ENCODE measurements at regions not wholly inside any gene's neighbourhood (a gene's known extent, or its start where the extent isn't known, plus 50 kb on each side); places are given as distances from the start of the nearest gene placed in this dataset.

- Histone ChIP-seq H2AFZ (no peak overlapping the region), H3K4me3 (no peak overlapping the region), H3K4me2 (no peak overlapping the region), H3F3A (ENCODE audit: insufficient read depth, low read depth) (no peaks in the 10 kb centered on the region), H3K36me3 (ENCODE audit: low read depth) (no peaks in the 10 kb centered on the region), H3K9me2 (ENCODE audit: insufficient read depth) (no peaks in the 10 kb centered on the region), H3K27ac (no peak overlapping the region), H3K79me2 (ENCODE audit: low read depth) (no peaks in the 10 kb centered on the region), H3K4me1 (replicated peaks; ENCODE audit: insufficient read depth) (no peaks in the 10 kb centered on the region), H3K27me3 (ENCODE audit: insufficient read depth, low read depth) (peaks cover 15% of the 10 kb centered on the region), H4K20me1 (ENCODE audit: insufficient read depth) (no peaks in the 10 kb centered on the region), H3K9me3 (ENCODE audit: insufficient read depth, low read depth) (no peaks in the 10 kb centered on the region)
- CTCF ChIA-PET = no interaction called here
- no peak for TF ChIP-seq EZH2 (IDR thresholded peaks at IDR 0.05; ENCODE audit: low read depth)
- no peak for TF ChIP-seq CTCF (conservative IDR thresholded peaks at IDR 0.05)
- DNase-seq = no peak
- intact Hi-C loops (cut with micrococcal nuclease; ENCODE audit: unreplicated experiment) = no loop called here
- BruUV-seq (replicated peaks) = no TSS peak
- POLR2A ChIA-PET (ENCODE audit: unreplicated experiment) = no interaction called here
Observed at GRCh38 chr10:35765066-35765527, 123.0 kb upstream of the FZD8 start.

GRCh38 chr10:35762311-35763030 is 120.4 kb upstream of the FZD8 start:
- no peaks in the 10 kb centered on the region for H3F3A ChIP-seq (ENCODE audit: insufficient read depth, low read depth)
- TF ChIP-seq CTCF (conservative IDR thresholded peaks at IDR 0.05) (no peak), EZH2 (IDR thresholded peaks at IDR 0.05; ENCODE audit: low read depth) (no peak)
- H3K27ac ChIP-seq = no peak overlapping the region
- H3K79me2 ChIP-seq (ENCODE audit: low read depth) = no peaks in the 10 kb centered on the region
- no peak overlapping the region for H2AFZ ChIP-seq
- H3K9me2 ChIP-seq (ENCODE audit: insufficient read depth) = no peaks in the 10 kb centered on the region
- H3K27me3 ChIP-seq (ENCODE audit: insufficient read depth, low read depth) = peaks cover 6% of the 10 kb centered on the region
- no peaks in the 10 kb centered on the region for H3K36me3 ChIP-seq (ENCODE audit: low read depth)
- H4K20me1 ChIP-seq (ENCODE audit: insufficient read depth) = no peaks in the 10 kb centered on the region
- POLR2A ChIA-PET (ENCODE audit: unreplicated experiment) = no interaction called here
- intact Hi-C loops (cut with micrococcal nuclease; ENCODE audit: unreplicated experiment) = no loop called here
- H3K4me2 ChIP-seq = no peak overlapping the region
- no peaks in the 10 kb centered on the region for H3K9me3 ChIP-seq (ENCODE audit: insufficient read depth, low read depth)
- no peak for DNase-seq
- CTCF ChIA-PET = no interaction called here
- H3K4me3 ChIP-seq = no peak overlapping the region
- H3K4me1 ChIP-seq (replicated peaks; ENCODE audit: insufficient read depth) = no peaks in the 10 kb centered on the region
- no TSS peak for BruUV-seq (replicated peaks)

GRCh38 chr10:35758076-35758475 is 116.0 kb upstream of the FZD8 start:
- CTCF ChIA-PET = no interaction called here
- H4K20me1 ChIP-seq (ENCODE audit: insufficient read depth) = no peaks in the 10 kb centered on the region

More at GRCh38 chr10:35758076-35758475, 116.0 kb upstream of the FZD8 start:
- no peaks in the 10 kb centered on the region for H3K9me3 ChIP-seq (ENCODE audit: insufficient read depth, low read depth)
- no TSS peak for BruUV-seq (replicated peaks)
- TF ChIP-seq EZH2 (IDR thresholded peaks at IDR 0.05; ENCODE audit: low read depth) (no peak), CTCF (conservative IDR thresholded peaks at IDR 0.05) (no peak)
- H3K36me3 ChIP-seq (ENCODE audit: low read depth) = no peaks in the 10 kb centered on the region
- H3K79me2 ChIP-seq (ENCODE audit: low read depth) = no peaks in the 10 kb centered on the region
- H3K4me3 ChIP-seq = no peak overlapping the region
- no peaks in the 10 kb centered on the region for H3K4me1 ChIP-seq (replicated peaks; ENCODE audit: insufficient read depth)
- intact Hi-C loops (cut with micrococcal nuclease; ENCODE audit: unreplicated experiment) = no loop called here
- no peaks in the 10 kb centered on the region for H3F3A ChIP-seq (ENCODE audit: insufficient read depth, low read depth)
- POLR2A ChIA-PET (ENCODE audit: unreplicated experiment) = no interaction called here
- no peak for DNase-seq
- no peaks in the 10 kb centered on the region; the same call in 1 of the 2 replicates for H3K27me3 ChIP-seq (ENCODE audit: insufficient read depth, low read depth)
- H3K4me2 ChIP-seq = no peak overlapping the region
- no peaks in the 10 kb centered on the region for H3K9me2 ChIP-seq (ENCODE audit: insufficient read depth)
- H2AFZ ChIP-seq = no peak overlapping the region
- H3K27ac ChIP-seq = no peak overlapping the region
